ENCODE measurements at regions not wholly inside any gene's neighbourhood (a gene's known extent, or its start where the extent isn't known, plus 50 kb on each side); places are given as distances from the start of the nearest gene placed in this dataset.

DNA sequence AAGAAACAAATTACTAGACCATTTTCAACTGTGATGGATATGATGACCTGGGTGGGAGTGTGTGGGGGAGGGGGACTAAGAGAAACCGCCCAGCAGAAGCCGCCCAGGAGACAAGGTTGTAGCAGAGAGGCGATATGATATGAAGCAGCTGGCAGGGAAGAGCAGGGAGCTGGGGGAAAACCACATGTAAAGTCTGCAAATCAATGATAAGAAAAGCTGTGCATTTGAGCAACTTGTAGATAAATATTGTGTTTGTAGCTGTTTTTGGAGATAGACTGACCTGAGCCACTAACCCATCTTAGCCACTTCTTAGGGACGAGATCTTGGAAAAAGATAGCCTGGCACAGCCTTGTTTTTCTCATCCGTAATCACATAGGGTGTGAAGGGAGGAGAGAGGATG, 252.6 kb downstream of the SEC23IP start:
- ATAC-seq (no peak), DNase-seq (no peak)
- Mint-ChIP-seq H3K27me3 (ENCODE audit: low read depth) (no peaks in the 10 kb centered on the region), H3K36me3 (ENCODE audit: low read depth) (no peaks in the 10 kb centered on the region), H3K27ac (no peak overlapping the region), H3K4me3 (no peak overlapping the region), H3K4me1 (ENCODE audit: low read depth) (no peaks in the 10 kb centered on the region), H3K9me3 (ENCODE audit: insufficient read depth) (no peaks in the 10 kb centered on the region)
- ChIA-PET CTCF (no interaction called here), POLR2A (no interaction called here)

GRCh38 chr10:120156614-120157274, 264.2 kb downstream of the SEC23IP start:
- Mint-ChIP-seq H3K27ac (no peak overlapping the region), H3K27me3 (ENCODE audit: low read depth) (peaks cover 3% of the 10 kb centered on the region), H3K4me3 (no peak overlapping the region), H3K9me3 (ENCODE audit: insufficient read depth) (no peaks in the 10 kb centered on the region), H3K36me3 (ENCODE audit: low read depth) (no peaks in the 10 kb centered on the region), H3K4me1 (ENCODE audit: low read depth) (no peaks in the 10 kb centered on the region)
- DNase-seq: no peak
- CTCF ChIA-PET: no interaction called here
- POLR2A ChIA-PET: no interaction called here
- ATAC-seq: no peak

DNA sequence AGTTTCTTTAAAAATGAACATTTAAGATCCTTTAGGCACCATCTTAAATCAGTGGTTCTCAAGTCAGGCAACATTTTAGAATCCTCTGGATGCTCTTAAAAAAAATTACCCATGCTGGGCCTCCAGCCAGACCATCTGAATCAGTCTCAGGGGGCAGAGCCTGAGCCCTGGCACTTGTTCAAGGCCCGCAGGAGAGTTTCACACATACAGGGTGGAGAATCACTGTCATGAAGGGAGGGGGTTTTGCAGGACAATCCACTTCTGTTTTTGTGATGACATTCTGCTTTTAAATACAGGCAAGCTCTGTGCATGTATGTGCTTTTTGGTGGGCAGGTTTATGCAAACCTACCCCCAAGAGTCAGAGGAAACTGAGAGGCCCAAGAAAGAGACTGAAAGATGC, 268.6 kb downstream of the SEC23IP start:
- no peak for ATAC-seq
- no peak for DNase-seq
- H3K36me3 Mint-ChIP-seq (ENCODE audit: low read depth): no peaks in the 10 kb centered on the region
- H3K4me3 Mint-ChIP-seq: no peak overlapping the region
- ChIA-PET CTCF (no interaction called here), POLR2A (no interaction called here)
- H3K27me3 Mint-ChIP-seq (ENCODE audit: low read depth): no peaks in the 10 kb centered on the region
- H3K4me1 Mint-ChIP-seq (ENCODE audit: low read depth): no peaks in the 10 kb centered on the region
- H3K9me3 Mint-ChIP-seq (ENCODE audit: insufficient read depth): no peaks in the 10 kb centered on the region
- no peak overlapping the region for H3K27ac Mint-ChIP-seq

DNA sequence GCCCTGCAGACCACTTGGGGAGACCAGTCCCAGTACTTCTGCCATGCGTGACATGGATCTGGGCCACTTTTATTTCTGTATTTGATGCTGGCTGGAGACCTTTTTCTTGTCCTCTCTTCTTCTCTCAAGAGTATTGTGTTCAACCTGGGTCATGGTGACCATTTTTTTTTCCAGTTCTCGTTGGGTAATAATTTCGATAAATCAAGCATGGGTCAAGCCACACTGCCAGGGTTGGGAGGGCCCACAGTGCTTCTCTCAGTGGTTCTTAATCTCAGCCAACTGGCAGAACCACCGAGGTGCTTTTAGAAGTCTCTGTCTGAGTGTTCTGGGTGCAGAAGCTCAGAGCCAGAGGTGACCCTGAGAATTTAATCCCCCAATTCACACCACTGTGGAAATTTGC, 269.9 kb downstream of the SEC23IP start:
- Mint-ChIP-seq H3K4me3 (no peak overlapping the region), H3K27ac (no peak overlapping the region), H3K36me3 (ENCODE audit: low read depth) (no peaks in the 10 kb centered on the region), H3K27me3 (ENCODE audit: low read depth) (no peaks in the 10 kb centered on the region), H3K9me3 (ENCODE audit: insufficient read depth) (no peaks in the 10 kb centered on the region), H3K4me1 (ENCODE audit: low read depth) (no peaks in the 10 kb centered on the region)
- ChIA-PET POLR2A (no interaction called here), CTCF (no interaction called here)
- no peak for ATAC-seq
- no peak for DNase-seq

- ChIA-PET POLR2A (no interaction called here), CTCF (no interaction called here)
- DNase-seq (no peak), ATAC-seq (no peak)
- Mint-ChIP-seq H3K4me1 (ENCODE audit: low read depth) (no peaks in the 10 kb centered on the region), H3K27me3 (ENCODE audit: low read depth) (no peaks in the 10 kb centered on the region), H3K36me3 (ENCODE audit: low read depth) (no peaks in the 10 kb centered on the region), H3K4me3 (no peak overlapping the region), H3K9me3 (ENCODE audit: insufficient read depth) (no peaks in the 10 kb centered on the region), H3K27ac (no peak overlapping the region)
Measured at GRCh38 chr10:120172356-120172755, 279.8 kb downstream of the SEC23IP start.

DNA sequence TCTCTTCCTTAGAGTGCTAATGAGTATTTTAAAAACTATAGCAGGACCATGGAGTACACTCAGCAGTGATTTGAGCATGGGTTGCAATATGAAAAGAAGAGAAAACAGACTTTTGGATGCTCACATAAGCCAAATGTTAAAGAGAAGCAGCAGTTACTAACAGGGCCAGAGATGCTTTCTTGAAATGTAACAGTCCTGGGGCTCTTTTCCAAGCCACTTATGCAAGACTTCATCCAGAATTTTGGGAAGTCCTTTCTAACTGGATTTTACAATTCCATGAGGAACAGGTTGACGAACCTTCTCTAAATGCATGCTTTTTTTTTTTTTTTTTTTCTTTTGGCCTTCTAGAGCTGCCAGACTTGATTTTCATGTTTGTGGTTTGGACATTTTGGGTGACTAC, 282.0 kb downstream of the SEC23IP start:
- no peak overlapping the region for H3K27ac Mint-ChIP-seq
- ChIA-PET CTCF (no interaction called here), POLR2A (interaction anchor here (0.7 kb wide), 1 partner anchor 13 kb away, joined by 3 read pairs; no protein-coding TSS in a partner anchor)
- H3K4me1 Mint-ChIP-seq (ENCODE audit: low read depth): no peaks in the 10 kb centered on the region
- ATAC-seq (no peak), DNase-seq (no peak)
- H3K36me3 Mint-ChIP-seq (ENCODE audit: low read depth): no peaks in the 10 kb centered on the region
- H3K4me3 Mint-ChIP-seq: no peak overlapping the region
- H3K9me3 Mint-ChIP-seq (ENCODE audit: insufficient read depth): no peaks in the 10 kb centered on the region
- no peaks in the 10 kb centered on the region for H3K27me3 Mint-ChIP-seq (ENCODE audit: low read depth)

GRCh38 chr10:120177330-120177729, 279.7 kb upstream of the PLPP4 start:
- no peak overlapping the region for H3K27ac Mint-ChIP-seq
- DNase-seq (no peak), ATAC-seq (no peak)
- no peak overlapping the region for H3K4me3 Mint-ChIP-seq
- no peaks in the 10 kb centered on the region for H3K4me1 Mint-ChIP-seq (ENCODE audit: low read depth)
- POLR2A ChIA-PET: no interaction called here
- no peaks in the 10 kb centered on the region for H3K36me3 Mint-ChIP-seq (ENCODE audit: low read depth)
- H3K27me3 Mint-ChIP-seq (ENCODE audit: low read depth): no peaks in the 10 kb centered on the region
- no peaks in the 10 kb centered on the region for H3K9me3 Mint-ChIP-seq (ENCODE audit: insufficient read depth)
- CTCF ChIA-PET: no interaction called here

- H3K27ac Mint-ChIP-seq: no peak overlapping the region
- no peaks in the 10 kb centered on the region for H3K9me3 Mint-ChIP-seq (ENCODE audit: insufficient read depth)
- DNase-seq (no peak), ATAC-seq (no peak)
- H3K4me3 Mint-ChIP-seq: no peak overlapping the region
- H3K4me1 Mint-ChIP-seq (ENCODE audit: low read depth): no peaks in the 10 kb centered on the region
- POLR2A ChIA-PET: no interaction called here
- H3K36me3 Mint-ChIP-seq (ENCODE audit: low read depth): no peaks in the 10 kb centered on the region
- no peaks in the 10 kb centered on the region for H3K27me3 Mint-ChIP-seq (ENCODE audit: low read depth)
- CTCF ChIA-PET: no interaction called here
Measured at GRCh38 chr10:120180160-120180559, 276.9 kb upstream of the PLPP4 start.

- ATAC-seq: no peak
- H3K27me3 Mint-ChIP-seq (ENCODE audit: low read depth): no peaks in the 10 kb centered on the region
- no peaks in the 10 kb centered on the region for H3K9me3 Mint-ChIP-seq (ENCODE audit: insufficient read depth)
- H3K4me3 Mint-ChIP-seq: no peak overlapping the region
- POLR2A ChIA-PET: no interaction called here
- no peak for DNase-seq
- CTCF ChIA-PET: no interaction called here
- no peaks in the 10 kb centered on the region for H3K36me3 Mint-ChIP-seq (ENCODE audit: low read depth)
- no peaks in the 10 kb centered on the region for H3K4me1 Mint-ChIP-seq (ENCODE audit: low read depth)
- H3K27ac Mint-ChIP-seq: no peak overlapping the region
Measured at GRCh38 chr10:120181154-120181553, 275.9 kb upstream of the PLPP4 start.

DNA sequence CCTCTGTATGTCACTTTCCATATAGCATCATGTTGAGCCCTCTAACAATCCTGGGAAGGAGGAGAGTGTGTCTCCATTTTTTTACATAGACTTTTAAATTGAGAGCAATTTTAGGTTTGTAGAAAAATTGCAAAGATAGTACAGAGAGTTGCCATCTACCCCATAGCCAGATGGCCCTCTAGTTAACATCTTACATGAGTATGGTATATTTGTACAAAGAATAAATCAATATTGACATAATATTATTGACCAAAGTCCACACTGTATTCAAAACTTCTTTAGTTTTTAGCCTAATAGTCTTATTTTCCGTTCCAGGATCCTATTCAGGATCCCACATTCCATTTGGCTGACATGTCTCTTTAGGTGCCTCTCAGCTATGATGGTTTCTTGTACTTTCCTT, 274.6 kb upstream of the PLPP4 start:
- H3K4me1 Mint-ChIP-seq (ENCODE audit: low read depth): no peaks in the 10 kb centered on the region
- DNase-seq: no peak
- no peak overlapping the region for H3K27ac Mint-ChIP-seq
- no peaks in the 10 kb centered on the region for H3K36me3 Mint-ChIP-seq (ENCODE audit: low read depth)
- no peak overlapping the region for H3K4me3 Mint-ChIP-seq
- POLR2A ChIA-PET: no interaction called here
- no peaks in the 10 kb centered on the region for H3K9me3 Mint-ChIP-seq (ENCODE audit: insufficient read depth)
- CTCF ChIA-PET: no interaction called here
- H3K27me3 Mint-ChIP-seq (ENCODE audit: low read depth): no peaks in the 10 kb centered on the region
- ATAC-seq: no peak

DNA sequence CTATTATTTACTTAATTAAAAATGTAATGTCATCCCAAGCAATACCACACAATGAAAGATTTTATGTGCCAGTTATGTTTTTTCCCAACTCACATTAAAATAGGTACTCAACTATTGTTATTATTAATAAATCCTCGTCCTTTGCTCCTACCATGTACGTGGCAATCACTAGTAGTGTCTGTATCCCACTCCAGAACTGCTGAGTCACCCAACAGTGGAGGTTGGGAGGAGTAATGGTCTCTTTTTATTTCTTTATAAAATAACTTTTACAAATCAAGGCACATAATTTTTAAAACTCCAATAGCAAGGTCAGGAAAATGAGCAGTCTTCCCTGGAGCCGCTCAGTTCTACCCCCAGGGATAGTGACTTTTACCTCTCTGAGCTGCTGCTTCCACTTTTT, 273.5 kb upstream of the PLPP4 start:
- Mint-ChIP-seq H3K4me1 (ENCODE audit: low read depth) (no peaks in the 10 kb centered on the region), H3K4me3 (no peak overlapping the region), H3K9me3 (ENCODE audit: insufficient read depth) (no peaks in the 10 kb centered on the region), H3K36me3 (ENCODE audit: low read depth) (no peaks in the 10 kb centered on the region), H3K27me3 (ENCODE audit: low read depth) (no peaks in the 10 kb centered on the region), H3K27ac (no peak overlapping the region)
- no peak for ATAC-seq
- ChIA-PET CTCF (no interaction called here), POLR2A (no interaction called here)
- no peak for DNase-seq

DNA sequence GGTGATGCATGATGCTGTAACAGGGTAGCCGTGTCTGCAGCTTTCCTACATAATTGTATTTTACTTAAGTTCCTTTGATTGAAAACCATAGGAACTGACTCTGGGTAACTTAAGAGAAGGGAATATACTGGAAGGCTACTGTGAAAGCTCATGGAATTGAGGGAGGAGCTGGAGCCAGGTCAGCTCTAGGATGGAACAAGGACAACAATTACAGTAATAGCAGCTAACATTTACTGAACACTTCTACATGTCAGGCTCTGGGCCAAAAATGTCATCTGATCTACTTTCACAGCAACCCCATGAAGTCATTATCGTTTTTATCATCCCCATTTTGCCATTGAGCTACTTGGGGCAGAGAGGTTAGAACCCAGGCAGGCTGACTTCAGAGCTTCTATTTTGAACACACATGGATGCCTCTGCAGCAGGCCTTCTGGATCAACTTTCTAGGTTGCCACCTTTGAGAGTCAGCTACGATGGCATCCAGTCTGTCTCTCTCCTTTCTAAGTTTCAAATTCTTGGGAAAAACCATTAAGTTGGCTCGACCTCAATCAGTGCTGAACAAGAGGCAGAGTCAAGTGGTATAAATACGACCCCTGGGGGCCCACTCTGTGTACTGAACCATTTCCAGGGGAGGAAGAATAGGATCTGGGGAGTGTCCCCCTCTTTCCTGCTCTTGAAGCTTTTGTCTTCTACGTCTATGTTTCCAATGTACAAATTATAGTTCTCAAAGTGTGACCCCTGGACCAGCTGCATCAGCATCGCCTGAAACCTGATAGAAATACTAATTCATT, 272.3 kb upstream of the PLPP4 start:
- DNase-seq (no peak), ATAC-seq (no peak)
- Mint-ChIP-seq H3K4me1 (ENCODE audit: low read depth) (no peaks in the 10 kb centered on the region), H3K27me3 (ENCODE audit: low read depth) (no peaks in the 10 kb centered on the region), H3K9me3 (ENCODE audit: insufficient read depth) (no peaks in the 10 kb centered on the region), H3K4me3 (no peak overlapping the region), H3K36me3 (ENCODE audit: low read depth) (no peaks in the 10 kb centered on the region), H3K27ac (no peak overlapping the region)
- ChIA-PET POLR2A (no interaction called here), CTCF (no interaction called here)

GRCh38 chr10:120186506-120186905, 270.5 kb upstream of the PLPP4 start:
- ATAC-seq (no peak), DNase-seq (no peak)
- ChIA-PET POLR2A (no interaction called here), CTCF (no interaction called here)
- H3K4me1 Mint-ChIP-seq (ENCODE audit: low read depth): no peaks in the 10 kb centered on the region
- H3K4me3 Mint-ChIP-seq: no peak overlapping the region
- H3K27ac Mint-ChIP-seq: no peak overlapping the region
- H3K9me3 Mint-ChIP-seq (ENCODE audit: insufficient read depth): no peaks in the 10 kb centered on the region
- H3K36me3 Mint-ChIP-seq (ENCODE audit: low read depth): no peaks in the 10 kb centered on the region
- H3K27me3 Mint-ChIP-seq (ENCODE audit: low read depth): no peaks in the 10 kb centered on the region

All from activated CD8-positive, alpha-beta T cell treated with anti-CD3 and anti-CD28 coated beads, Interleukin-2, amount 10 ng/mL, durations not matched to agents 7 days and 5 days (primary cell).